Vagina (tissue), 2 donors: ENCODE measurements at regions not wholly inside any gene's neighbourhood (a gene's known extent, or its start where the extent isn't known, plus 50 kb on each side); places are given as distances from the start of the nearest gene placed in this dataset.
"Not testable (repeated sequence)": the region's sequence is repeated elsewhere in the genome, so short reads cannot be mapped to it uniquely, and the experiment has no call there.

Experiments used
- DNase-seq, 2 donors: peaks; one replicate each; pipeline ENCODE4 v3.0.0-alpha.2; 2017; ENCODE audit errors: extremely low spot score in 2 of 2
- H3K27ac ChIP-seq: fragments of 200-600 bp; sonication (generic); one replicate; pipeline ENCODE4 v1.5.1; 2019
- H3K27me3 ChIP-seq: fragments of 200-600 bp; sonication (generic); one replicate; pipeline ENCODE4 v1.5.1; 2019
- H3K36me3 ChIP-seq, 2 donors: fragments of 200-600 bp; sonication (generic); one replicate each; pipeline ENCODE4 v1.5.1; 2017 to 2019
- H3K4me1 ChIP-seq: fragments of 200-600 bp; sonication (generic); one replicate; pipeline ENCODE4 v1.5.1; 2019
- H3K4me3 ChIP-seq, 2 donors: fragments of 200-600 bp; sonication (generic); 1 replicate in 1 of 2; 2 replicates in 1 of 2; pipeline ENCODE4 v1.5.1; 2016 to 2019
- H3K9me3 ChIP-seq: fragments of 200-600 bp; sonication (generic); one replicate; pipeline ENCODE4 v1.5.1; 2019
- POLR2A ChIP-seq, 2 donors: fragments of 450-650 bp; IDR thresholded peaks; one replicate each; pipeline ENCODE4 v1.6.1; 2017; ENCODE audit warnings: antibody characterized with exemption in 2 of 2, mild to moderate bottlenecking in 2 of 2, moderate library complexity in 2 of 2
- POLR2AphosphoS5 ChIP-seq, 2 donors: sonication (generic); formaldehyde crosslinking; IDR thresholded peaks; one replicate each; pipeline ENCODE4 v1.9.0; 2017; ENCODE audit warnings: antibody characterized with exemption in 2 of 2, mild to moderate bottlenecking in 2 of 2, low read depth in 1 of 2; ENCODE audit not compliant: insufficient read depth in 1 of 2
- intact Hi-C: fragments of 100-400 bp; cut with DNase I; formaldehyde crosslinking; loops from one replicate; pipeline ENCODE4 v1.15.1; 2023
- TF ChIP-seq, protein P1 (sequence below), 3 experiments: fragments of 450-650 bp in 2 of 3; fragments of 200-600 bp in 1 of 3; sonication (generic) in 1 of 3; IDR thresholded peaks; one replicate each; pipeline ENCODE4 v1.5.1; 2017 to 2019; ENCODE audit warnings: antibody characterized with exemption in 3 of 3, mild to moderate bottlenecking in 2 of 3, moderate library complexity in 2 of 3

DNA sequence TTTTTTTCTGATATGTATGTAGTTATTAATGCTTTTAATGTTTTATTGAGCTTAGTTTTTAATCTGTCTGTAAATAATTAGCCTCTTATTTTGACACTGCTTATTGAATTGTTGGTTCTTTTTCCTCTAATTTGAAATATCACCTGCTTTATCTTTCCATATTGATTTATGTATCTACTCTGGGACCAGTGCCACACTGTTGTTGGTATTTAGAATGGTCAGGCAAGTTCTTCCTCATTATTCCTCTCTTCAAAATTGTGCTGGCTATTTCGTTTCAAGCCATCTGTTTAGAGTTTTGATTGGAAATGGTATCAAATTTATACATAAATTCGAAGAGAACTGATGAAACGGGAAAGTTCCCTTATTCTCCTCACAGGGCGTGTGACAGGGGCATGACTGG is 96.8 kb upstream of the APP start:
- DNase-seq = no peak
- TF ChIP-seq POLR2AphosphoS5 (IDR thresholded peaks at IDR 0.05; ENCODE audit: insufficient read depth in 1 of 2, low read depth in 1 of 2) = no peak
- no peak for TF ChIP-seq POLR2A (IDR thresholded peaks at IDR 0.05)
- TF ChIP-seq, protein P1, sequence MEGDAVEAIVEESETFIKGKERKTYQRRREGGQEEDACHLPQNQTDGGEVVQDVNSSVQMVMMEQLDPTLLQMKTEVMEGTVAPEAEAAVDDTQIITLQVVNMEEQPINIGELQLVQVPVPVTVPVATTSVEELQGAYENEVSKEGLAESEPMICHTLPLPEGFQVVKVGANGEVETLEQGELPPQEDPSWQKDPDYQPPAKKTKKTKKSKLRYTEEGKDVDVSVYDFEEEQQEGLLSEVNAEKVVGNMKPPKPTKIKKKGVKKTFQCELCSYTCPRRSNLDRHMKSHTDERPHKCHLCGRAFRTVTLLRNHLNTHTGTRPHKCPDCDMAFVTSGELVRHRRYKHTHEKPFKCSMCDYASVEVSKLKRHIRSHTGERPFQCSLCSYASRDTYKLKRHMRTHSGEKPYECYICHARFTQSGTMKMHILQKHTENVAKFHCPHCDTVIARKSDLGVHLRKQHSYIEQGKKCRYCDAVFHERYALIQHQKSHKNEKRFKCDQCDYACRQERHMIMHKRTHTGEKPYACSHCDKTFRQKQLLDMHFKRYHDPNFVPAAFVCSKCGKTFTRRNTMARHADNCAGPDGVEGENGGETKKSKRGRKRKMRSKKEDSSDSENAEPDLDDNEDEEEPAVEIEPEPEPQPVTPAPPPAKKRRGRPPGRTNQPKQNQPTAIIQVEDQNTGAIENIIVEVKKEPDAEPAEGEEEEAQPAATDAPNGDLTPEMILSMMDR (IDR thresholded peaks at IDR 0.05) = no peak
- H3K27ac ChIP-seq = no peak overlapping the region
- no peaks in the 10 kb centered on the region for H3K4me1 ChIP-seq
- no peaks in the 10 kb centered on the region for H3K36me3 ChIP-seq
- no peak overlapping the region for H3K4me3 ChIP-seq
- intact Hi-C loops = no loop called here
- H3K27me3 ChIP-seq = no peaks in the 10 kb centered on the region
- no peaks in the 10 kb centered on the region for H3K9me3 ChIP-seq

DNA sequence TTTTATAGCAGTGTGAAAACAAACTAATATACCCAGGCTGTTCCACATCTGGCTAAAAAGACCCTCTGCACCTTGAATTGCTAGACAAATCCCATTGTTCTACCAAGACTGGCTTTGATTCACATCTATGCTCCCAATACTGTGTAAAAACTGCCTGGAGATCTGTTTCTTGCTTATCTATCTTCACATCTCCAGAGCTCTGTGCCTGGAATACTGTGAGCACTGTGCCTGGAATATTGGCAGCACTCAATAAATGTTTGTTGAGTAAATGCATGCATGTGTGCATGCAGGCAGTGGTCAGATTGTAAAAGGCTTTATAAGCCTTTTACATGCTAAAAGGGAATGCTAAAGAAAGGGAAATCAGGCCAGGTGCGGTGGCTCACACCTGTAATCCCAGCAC is 75.5 kb upstream of the APP start:
- Histone ChIP-seq H3K4me1 (no peaks in the 10 kb centered on the region), H3K36me3 (no peaks in the 10 kb centered on the region), H3K4me3 (no peak overlapping the region), H3K9me3 (no peaks in the 10 kb centered on the region), H3K27ac (no peak overlapping the region), H3K27me3 (no peaks in the 10 kb centered on the region)
- intact Hi-C loops = no loop called here
- DNase-seq = no peak
- TF ChIP-seq, protein P1 (IDR thresholded peaks at IDR 0.05) = no peak
- TF ChIP-seq POLR2AphosphoS5 (IDR thresholded peaks at IDR 0.05; ENCODE audit: insufficient read depth in 1 of 2, low read depth in 1 of 2) = no peak
- no peak for TF ChIP-seq POLR2A (IDR thresholded peaks at IDR 0.05)

DNA sequence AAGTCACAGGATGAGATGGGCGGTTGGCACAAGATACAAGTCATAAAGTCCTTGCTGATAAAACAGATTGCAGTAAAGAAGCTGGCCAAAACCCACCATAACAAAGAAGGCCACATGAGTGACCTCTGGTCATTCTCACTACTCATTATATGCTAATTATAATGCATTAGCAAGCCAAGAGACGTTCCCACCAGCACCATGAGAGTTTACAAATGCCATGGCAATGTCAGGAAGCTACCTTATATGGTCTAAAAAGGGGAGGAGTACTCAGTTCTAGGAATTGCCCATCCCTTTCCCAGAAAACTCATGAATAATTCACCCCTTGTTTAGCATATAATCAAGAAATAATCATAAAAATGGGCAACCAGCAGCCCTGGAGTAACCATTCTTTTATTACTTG is 74.9 kb upstream of the APP start:
- Histone ChIP-seq H3K27me3 (no peaks in the 10 kb centered on the region), H3K4me3 (no peak overlapping the region), H3K27ac (no peak overlapping the region), H3K9me3 (no peaks in the 10 kb centered on the region), H3K4me1 (no peaks in the 10 kb centered on the region), H3K36me3 (no peaks in the 10 kb centered on the region)
- DNase-seq = no peak
- TF ChIP-seq POLR2A (IDR thresholded peaks at IDR 0.05) = no peak
- TF ChIP-seq, protein P1 (IDR thresholded peaks at IDR 0.05) = no peak
- TF ChIP-seq POLR2AphosphoS5 (IDR thresholded peaks at IDR 0.05; ENCODE audit: insufficient read depth in 1 of 2, low read depth in 1 of 2) = no peak
- intact Hi-C loops = no loop called here

DNA sequence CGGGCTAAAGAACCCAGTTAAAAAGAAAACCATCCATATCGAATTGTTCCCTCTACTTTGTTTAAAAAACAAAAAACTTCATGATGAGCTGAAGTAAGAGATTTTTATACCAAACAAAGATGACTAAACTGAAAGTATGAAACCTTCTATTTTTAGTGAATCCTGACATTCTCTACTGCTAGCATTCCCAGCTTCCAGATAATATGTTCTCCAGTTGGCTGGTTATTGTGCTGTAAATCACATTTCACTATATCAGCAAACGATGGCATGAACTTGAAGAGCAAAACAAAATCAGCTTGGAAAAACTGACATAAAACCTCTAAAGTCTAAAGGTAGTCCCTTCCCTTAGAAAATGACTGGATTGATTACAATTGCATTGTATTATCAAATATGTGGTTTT is 68.1 kb upstream of the APP start:
- H3K4me1 ChIP-seq = no peaks in the 10 kb centered on the region
- intact Hi-C loops = no loop called here

DNA sequence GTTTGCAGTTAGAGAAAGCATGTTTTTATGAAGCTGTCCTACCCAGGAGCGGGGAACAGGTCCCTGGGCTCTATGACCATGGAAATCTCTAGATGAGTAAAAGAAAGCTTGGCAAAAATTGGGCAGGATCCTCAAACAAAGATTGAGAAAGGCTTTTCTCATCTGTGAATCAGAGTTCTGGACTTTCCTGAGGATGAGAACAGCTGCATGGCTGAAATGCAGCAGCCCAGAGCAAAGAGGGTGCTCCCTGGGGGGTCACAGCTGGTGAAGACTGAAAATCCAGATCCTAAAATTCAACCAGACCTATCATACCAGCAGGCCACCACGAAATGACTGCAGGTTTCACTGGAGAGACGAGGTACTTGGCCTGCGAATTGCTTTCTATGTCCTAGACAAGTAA is 65.7 kb upstream of the APP start:
- Histone ChIP-seq H3K27me3 (no peaks in the 10 kb centered on the region), H3K27ac (no peak overlapping the region), H3K4me1 (no peaks in the 10 kb centered on the region), H3K9me3 (no peaks in the 10 kb centered on the region), H3K4me3 (no peak overlapping the region), H3K36me3 (no peaks in the 10 kb centered on the region)
- intact Hi-C loops = no loop called here
- TF ChIP-seq, protein P1 (IDR thresholded peaks at IDR 0.05) = no peak
- no peak for TF ChIP-seq POLR2AphosphoS5 (IDR thresholded peaks at IDR 0.05; ENCODE audit: insufficient read depth in 1 of 2, low read depth in 1 of 2)
- TF ChIP-seq POLR2A (IDR thresholded peaks at IDR 0.05) = no peak
- DNase-seq = no peak

More for the DNA sequence above, 68.1 kb upstream of the APP start:
- Histone ChIP-seq H3K4me3 (no peak overlapping the region), H3K9me3 (no peaks in the 10 kb centered on the region), H3K27ac (no peak overlapping the region), H3K27me3 (no peaks in the 10 kb centered on the region), H3K36me3 (no peaks in the 10 kb centered on the region)
- no peak for DNase-seq
- TF ChIP-seq POLR2A (IDR thresholded peaks at IDR 0.05) = no peak
- TF ChIP-seq POLR2AphosphoS5 (IDR thresholded peaks at IDR 0.05; ENCODE audit: insufficient read depth in 1 of 2, low read depth in 1 of 2) = no peak
- TF ChIP-seq, protein P1 (IDR thresholded peaks at IDR 0.05) = no peak

DNA sequence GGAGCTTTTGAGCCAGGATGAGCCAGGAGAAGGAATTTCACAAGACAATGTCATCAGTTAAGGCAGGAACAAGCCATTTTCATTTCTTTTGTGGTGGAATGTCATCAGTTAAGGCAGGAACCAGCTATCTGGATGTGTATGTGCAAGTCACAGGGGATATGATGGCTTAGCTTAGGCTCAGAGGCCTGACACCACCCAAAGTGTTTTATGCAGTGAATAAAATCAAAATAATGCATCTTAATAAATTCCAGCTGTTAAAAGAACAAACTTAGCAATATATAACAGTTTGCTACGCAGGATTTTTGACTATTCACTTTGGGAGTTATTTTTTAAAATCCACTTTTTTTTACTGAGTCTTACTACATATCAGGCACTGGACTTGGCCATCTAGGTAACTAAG is 62.7 kb upstream of the APP start:
- DNase-seq, H3K27me3 ChIP-seq, H3K4me3 ChIP-seq, H3K9me3 ChIP-seq, intact Hi-C loops, H3K27ac ChIP-seq, H3K4me1 ChIP-seq, H3K36me3 ChIP-seq: not testable (repeated sequence)

DNA sequence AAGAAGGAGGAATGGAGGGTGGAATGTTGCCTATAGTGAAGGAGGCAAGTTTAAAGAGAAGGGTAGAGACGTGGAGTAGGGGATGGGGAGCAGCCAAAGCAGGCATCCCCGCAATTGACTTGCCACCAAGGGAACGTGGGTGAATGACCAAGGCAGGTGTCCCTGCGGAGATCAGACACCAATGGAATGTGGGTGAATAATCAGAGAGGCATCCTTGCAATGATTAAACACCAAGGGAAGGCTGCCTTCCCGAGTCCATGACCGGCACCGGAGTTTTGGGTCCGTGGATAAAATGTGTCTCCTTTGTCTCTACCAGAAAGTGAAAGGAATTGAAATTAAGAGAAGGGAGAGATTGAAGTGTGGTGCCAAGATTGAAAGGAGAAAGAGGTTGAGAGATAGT is 61.9 kb upstream of the APP start:
- H3K4me3 ChIP-seq, H3K27ac ChIP-seq, intact Hi-C loops, H3K27me3 ChIP-seq, H3K36me3 ChIP-seq, DNase-seq, H3K4me1 ChIP-seq, H3K9me3 ChIP-seq: not testable (repeated sequence)
